Progenitor cell of endocrine pancreas (in vitro differentiated cells): ENCODE measurements at regions not wholly inside any gene's neighbourhood (a gene's known extent, or its start where the extent isn't known, plus 50 kb on each side); places are given as distances from the start of the nearest gene placed in this dataset.

ENCODE experiments used
- DNase-seq: peaks from one replicate; pipeline ENCODE4 v3.0.0; 2021; ENCODE audit warnings: low spot score; ENCODE audit not compliant: unreplicated experiment
- H3K27ac Mint-ChIP-seq: 2 replicates; pipeline ENCODE4 v1.8.0; 2021; ENCODE audit warnings: mild to moderate bottlenecking, moderate library complexity, mixed read lengths
- H3K27me3 Mint-ChIP-seq: 2 replicates; pipeline ENCODE4 v1.8.0; 2021; ENCODE audit warnings: mixed read lengths
- H3K36me3 Mint-ChIP-seq: 2 replicates; pipeline ENCODE4 v1.8.0; 2022; ENCODE audit warnings: mixed read lengths; ENCODE audit not compliant: insufficient read depth
- H3K4me1 Mint-ChIP-seq: 2 replicates; pipeline ENCODE4 v1.8.0; 2021; ENCODE audit warnings: low read depth, mixed read lengths
- H3K4me3 Mint-ChIP-seq: 2 replicates; pipeline ENCODE4 v1.8.0; 2021; ENCODE audit warnings: low read depth, mild to moderate bottlenecking, moderate library complexity, mixed read lengths
- H3K9me3 Mint-ChIP-seq: 2 replicates; pipeline ENCODE4 v1.8.0; 2021; ENCODE audit warnings: low read depth, mixed read lengths
- TF ChIP-seq, protein P1 (sequence below): fragments of 200-600 bp; sonication (generic); IDR thresholded peaks from one replicate; pipeline ENCODE4 v1.5.0; 2021; ENCODE audit warnings: antibody characterized with exemption, mild to moderate bottlenecking; ENCODE audit not compliant: unreplicated experiment

DNA sequence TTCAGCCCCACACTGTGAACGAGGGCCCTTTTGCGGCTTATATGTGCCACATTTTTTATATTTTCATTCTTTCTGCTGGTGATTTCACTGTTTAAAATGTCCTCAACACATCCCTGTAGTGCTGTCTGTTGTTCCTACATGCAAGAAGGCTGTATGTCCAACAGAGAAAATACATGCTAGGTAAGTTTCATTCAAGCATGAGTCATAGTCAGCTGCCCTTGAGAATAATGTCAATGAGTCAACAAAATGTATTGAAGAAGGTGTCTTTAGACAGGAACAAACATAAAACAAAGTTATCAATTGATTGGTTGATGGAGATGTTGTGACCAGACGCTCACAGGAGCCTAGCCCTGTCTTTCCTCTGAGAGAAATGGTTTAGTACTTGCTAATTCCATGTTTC, 553.4 kb downstream of the PLPP3 start:
- TF ChIP-seq, protein P1, sequence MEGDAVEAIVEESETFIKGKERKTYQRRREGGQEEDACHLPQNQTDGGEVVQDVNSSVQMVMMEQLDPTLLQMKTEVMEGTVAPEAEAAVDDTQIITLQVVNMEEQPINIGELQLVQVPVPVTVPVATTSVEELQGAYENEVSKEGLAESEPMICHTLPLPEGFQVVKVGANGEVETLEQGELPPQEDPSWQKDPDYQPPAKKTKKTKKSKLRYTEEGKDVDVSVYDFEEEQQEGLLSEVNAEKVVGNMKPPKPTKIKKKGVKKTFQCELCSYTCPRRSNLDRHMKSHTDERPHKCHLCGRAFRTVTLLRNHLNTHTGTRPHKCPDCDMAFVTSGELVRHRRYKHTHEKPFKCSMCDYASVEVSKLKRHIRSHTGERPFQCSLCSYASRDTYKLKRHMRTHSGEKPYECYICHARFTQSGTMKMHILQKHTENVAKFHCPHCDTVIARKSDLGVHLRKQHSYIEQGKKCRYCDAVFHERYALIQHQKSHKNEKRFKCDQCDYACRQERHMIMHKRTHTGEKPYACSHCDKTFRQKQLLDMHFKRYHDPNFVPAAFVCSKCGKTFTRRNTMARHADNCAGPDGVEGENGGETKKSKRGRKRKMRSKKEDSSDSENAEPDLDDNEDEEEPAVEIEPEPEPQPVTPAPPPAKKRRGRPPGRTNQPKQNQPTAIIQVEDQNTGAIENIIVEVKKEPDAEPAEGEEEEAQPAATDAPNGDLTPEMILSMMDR: no peak
- Mint-ChIP-seq H3K36me3 (no peaks in the 10 kb centered on the region), H3K4me3 (no peak overlapping the region)

DNA sequence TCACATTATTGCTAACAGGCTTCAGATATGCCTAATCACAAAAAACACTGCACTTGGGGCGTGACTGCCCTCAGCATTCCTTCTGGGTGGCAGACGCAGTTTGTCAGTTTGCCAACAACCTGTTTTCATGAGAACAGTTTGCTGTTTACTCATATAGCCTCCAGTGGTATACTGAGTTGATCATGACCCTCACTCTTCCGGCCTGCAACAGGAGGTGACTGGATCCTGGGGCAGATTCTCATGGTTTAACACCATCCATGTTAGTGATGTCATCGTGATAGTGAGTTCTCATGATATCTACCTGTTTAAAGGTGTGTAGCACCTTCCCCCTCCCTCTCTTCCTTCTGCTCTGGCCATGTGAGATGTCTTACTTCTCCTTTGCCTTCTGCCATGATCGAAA, 555.2 kb downstream of the PLPP3 start:
- peaks cover 19% of the 10 kb centered on the region for H3K9me3 Mint-ChIP-seq
- no peaks in the 10 kb centered on the region for H3K36me3 Mint-ChIP-seq
- TF ChIP-seq, protein P1: no peak

More for the DNA sequence above, 553.4 kb downstream of the PLPP3 start:
- Mint-ChIP-seq H3K27me3 (no peaks in the 10 kb centered on the region), H3K9me3 (peaks cover 12% of the 10 kb centered on the region), H3K4me1 (peaks cover 15% of the 10 kb centered on the region), H3K27ac (no peak overlapping the region)
- no peak for DNase-seq

DNA sequence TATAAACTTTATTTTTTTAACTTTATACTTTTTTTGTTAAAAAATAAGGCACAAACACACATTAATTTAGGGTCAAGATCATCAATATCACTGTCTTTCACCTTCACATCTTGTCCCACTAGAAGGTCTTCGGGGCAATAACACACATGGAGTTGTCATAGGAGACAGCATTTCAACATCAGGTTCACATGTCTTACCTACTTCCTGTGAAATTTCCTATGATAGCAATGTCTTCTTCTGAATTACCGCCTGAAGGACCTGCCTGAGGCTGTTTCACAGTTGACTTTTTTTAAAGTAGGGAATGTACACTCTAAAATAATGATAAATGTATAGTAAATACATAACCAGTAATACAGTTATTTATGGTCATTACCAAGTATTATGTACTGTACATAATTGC, 559.4 kb downstream of the PLPP3 start:
- TF ChIP-seq, protein P1: no peak
- no peak for DNase-seq
- H3K36me3 Mint-ChIP-seq: no peaks in the 10 kb centered on the region
- no peaks in the 10 kb centered on the region for H3K4me1 Mint-ChIP-seq
- H3K27me3 Mint-ChIP-seq: no peaks in the 10 kb centered on the region
- H3K4me3 Mint-ChIP-seq: no peak overlapping the region
- no peak overlapping the region for H3K27ac Mint-ChIP-seq
- peaks cover 16% of the 10 kb centered on the region for H3K9me3 Mint-ChIP-seq

More for the DNA sequence above, 555.2 kb downstream of the PLPP3 start:
- DNase-seq: no peak
- H3K4me3 Mint-ChIP-seq: no peak overlapping the region
- H3K27me3 Mint-ChIP-seq: no peaks in the 10 kb centered on the region
- no peak overlapping the region for H3K27ac Mint-ChIP-seq
- peaks cover 8% of the 10 kb centered on the region for H3K4me1 Mint-ChIP-seq

DNA sequence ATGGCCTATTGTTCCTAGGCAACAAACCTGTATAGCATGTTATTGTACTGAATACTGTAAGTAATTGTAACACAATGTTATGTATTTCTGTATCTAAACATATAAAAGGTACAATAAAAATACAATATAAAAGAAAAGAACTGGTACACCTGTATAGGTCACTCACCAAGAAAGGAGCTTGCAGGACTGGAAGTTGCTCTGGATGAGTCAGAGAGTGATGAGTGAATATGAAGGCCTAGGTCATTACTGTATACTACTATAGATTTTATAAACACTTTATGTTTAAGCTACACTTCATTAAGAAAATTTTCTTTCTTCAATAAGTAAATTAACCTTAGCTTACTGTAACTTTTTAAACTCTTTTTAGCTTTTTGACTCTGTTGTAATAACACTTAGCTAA, 559.9 kb downstream of the PLPP3 start:
- Mint-ChIP-seq H3K27me3 (no peaks in the 10 kb centered on the region), H3K4me1 (no peaks in the 10 kb centered on the region), H3K27ac (no peak overlapping the region), H3K4me3 (no peak overlapping the region), H3K9me3 (peaks cover 16% of the 10 kb centered on the region), H3K36me3 (no peaks in the 10 kb centered on the region)
- no peak for DNase-seq
- TF ChIP-seq, protein P1: no peak

DNA sequence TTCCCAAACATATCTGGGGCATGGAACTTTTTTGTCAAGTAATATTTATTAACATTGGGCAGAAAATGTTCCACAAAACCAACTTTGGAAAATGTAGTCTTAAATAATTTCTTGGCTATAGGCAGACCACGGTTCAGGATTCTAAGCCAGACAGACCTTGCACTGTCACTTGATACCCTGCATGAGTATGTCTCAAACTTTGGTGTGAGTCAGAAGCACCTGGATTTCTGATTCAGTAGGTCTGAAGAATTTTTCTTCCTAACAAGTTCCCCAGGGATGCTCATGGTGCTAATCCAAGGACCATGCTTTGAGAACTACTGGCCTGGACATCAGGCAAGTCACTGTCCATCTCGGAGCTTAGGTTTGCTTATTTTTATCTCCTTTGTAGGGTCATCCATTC, 562.0 kb downstream of the PLPP3 start:
- no peaks in the 10 kb centered on the region for H3K4me1 Mint-ChIP-seq
- H3K27me3 Mint-ChIP-seq: no peaks in the 10 kb centered on the region
- no peak overlapping the region for H3K27ac Mint-ChIP-seq
- peaks cover 3% of the 10 kb centered on the region for H3K36me3 Mint-ChIP-seq
- no peak overlapping the region for H3K4me3 Mint-ChIP-seq
- H3K9me3 Mint-ChIP-seq: peaks cover 27% of the 10 kb centered on the region
- no peak for DNase-seq
- TF ChIP-seq, protein P1: no peak
